NCI-H187 treated with DMSO at 0.1 percent for 48 hours (cell line): ENCODE measurements at regions not wholly inside any gene's neighbourhood (a gene's known extent, or its start where the extent isn't known, plus 50 kb on each side); places are given as distances from the start of the nearest gene placed in this dataset.

Experiments
- DNase-seq: peaks from one replicate; lab custom pipeline; 2025; lab: John Stamatoyannopoulos, UW

DNA sequence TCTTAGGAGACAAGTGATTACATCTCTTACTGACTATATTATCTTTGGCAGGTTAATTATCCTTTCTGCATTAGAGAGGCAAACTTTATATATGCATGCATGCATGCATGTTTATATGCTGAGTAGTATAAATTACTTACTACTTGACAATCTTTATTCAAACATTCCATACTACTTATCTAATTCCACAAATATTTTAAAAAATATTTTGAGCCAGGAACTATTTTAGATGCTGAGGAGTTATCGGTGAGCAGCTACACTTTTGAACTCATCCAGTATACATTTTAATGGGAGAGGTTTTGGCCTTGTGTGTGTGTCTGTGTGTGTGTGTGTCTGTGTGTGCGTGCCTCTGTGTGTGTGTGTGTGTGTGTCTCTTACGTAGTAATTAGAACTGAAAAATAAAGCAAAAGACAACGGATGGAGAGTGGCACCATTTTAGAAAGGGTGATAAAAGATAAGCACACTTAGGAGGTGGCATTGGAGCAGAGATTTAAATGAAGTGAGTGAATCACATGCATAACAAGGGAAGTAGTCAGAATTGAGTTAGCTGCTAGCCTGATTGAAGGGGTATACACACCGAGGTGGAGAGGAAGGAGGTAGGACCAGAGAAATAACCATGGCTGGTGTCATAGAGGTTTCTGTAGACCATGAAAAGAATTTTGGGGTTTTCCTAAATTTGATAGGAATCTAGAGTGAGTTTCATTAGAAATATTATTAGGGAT, 1488.4 kb downstream of the MRPL39 start:
- DNase-seq, result no peak

GRCh38 chr21:24115141-24115540, 1492.1 kb downstream of the MRPL39 start:
- no peak for DNase-seq

- DNase-seq, result no peak
These were observed 1495.3 kb downstream of the MRPL39 start for GRCh38 chr21:24112020-24112419.

DNA sequence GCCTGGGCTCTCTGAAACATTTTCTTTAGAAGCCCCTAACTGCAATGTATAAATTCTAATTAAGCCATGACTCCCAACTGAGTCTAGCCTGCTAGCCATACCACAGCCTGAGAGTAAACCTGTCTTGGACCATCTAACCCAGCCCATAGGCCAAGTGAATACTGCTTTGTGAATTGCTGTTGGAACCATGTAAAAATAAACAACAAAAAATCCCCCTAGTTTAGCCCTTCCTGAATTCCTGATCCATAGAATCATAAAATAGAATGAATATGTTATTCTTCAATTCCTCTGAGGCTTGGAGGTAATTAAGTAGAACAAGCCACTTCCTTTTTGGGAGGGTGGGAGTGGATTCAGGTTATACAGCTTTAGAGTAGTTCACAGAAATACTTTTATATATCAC, 1496.4 kb downstream of the MRPL39 start:
- DNase-seq, result no peak

- no peak for DNase-seq
These were observed 1510.1 kb downstream of the MRPL39 start for GRCh38 chr21:24097181-24097580.

DNA sequence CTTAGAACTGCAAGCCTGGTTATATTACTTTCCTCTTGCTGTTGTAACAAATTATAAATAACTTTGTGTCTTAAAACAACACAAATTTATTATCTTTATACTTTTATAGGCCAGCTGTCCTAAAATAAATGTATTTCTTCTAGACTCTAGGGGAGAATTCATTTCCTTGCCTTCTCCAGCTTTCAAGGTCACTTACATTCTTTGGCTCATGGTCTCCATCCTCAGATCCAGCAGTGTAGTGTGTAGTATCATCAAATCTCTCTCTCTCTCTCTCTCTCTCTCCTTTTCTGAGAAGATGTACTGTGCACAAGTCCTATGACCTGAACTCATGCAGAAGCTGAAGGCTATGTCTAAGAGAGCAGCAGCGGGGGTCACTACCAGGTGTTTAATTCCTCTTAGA, 1510.6 kb downstream of the MRPL39 start:
- DNase-seq, result no peak

GRCh38 chr21:24093032-24093431, 1514.2 kb downstream of the MRPL39 start:
- no peak for DNase-seq

DNA sequence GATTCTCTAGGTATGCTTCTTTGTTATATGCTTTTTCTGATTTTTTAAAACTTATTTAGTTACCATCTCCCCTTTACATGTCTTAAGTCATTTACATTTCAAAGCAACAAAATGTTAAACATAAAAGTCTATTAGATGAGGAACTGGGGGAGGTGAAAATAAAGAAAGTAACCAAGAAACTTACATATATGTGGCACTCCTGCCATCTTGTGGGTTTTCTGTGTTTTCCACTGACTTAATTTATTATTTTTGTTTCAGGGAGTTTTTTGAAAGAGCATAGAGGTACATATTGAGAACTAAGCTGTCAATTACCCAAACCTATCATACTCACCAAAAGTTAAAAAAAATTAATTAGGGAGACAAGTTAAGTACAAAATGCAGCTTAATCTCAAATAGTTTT, 1531.1 kb downstream of the MRPL39 start:
- DNase-seq, result no peak

GRCh38 chr21:24055696-24056095, 1551.6 kb downstream of the MRPL39 start:
- DNase-seq, result no peak

GRCh38 chr21:24050231-24050630, 1557.0 kb downstream of the MRPL39 start:
- no peak for DNase-seq

DNA sequence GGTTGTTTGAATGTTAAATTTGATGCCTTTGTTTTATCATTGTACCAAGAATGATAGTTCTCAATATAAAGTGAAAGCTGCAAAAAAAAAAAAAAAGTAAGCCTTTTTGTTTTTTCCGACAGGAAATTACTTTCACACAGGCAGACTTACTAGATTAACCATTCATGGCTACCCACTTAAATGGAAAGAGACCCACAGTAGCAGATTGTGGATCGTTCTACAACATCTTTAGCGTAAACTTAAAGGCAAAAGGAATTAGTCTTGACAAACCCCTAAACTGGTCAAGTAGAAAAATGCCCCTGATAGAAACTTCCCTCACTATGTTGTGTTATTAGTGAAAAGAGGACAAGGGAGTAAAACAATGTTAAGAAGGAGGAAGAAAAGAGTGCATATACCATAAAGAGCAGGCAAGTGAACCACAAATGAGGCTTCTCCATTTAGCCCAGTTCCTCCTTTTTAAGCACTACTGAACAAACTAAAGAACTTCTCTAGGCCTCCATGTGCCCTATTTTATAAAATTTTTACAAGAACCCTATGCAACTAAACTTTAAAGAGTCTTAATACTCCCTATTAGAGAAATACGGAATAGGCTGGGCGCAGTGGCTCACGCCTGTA, 1560.3 kb downstream of the MRPL39 start:
- no peak for DNase-seq

DNA sequence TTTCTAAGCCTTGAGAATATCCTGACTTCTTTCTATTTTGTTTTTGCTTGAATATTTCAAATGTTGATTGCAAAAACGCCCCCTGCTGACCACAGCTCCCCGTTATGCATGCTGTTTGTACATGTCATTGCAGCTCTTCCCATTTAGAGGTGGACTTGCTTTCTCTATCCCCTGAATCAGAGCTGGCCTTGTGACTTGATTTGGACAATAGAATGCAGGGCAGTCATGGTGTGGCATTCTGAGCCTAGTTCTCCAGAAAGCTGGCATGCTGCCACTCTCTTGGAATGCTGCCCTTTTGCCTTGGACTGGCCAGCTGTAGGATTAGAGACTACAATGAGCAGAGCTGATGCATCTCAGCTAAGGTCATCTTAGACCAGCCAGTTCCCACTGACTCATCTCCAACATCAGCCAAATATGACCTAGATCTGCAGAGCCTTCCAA, 1561.5 kb downstream of the MRPL39 start:
- no peak for DNase-seq

- DNase-seq, result no peak
These were observed 1561.9 kb downstream of the MRPL39 start for GRCh38 chr21:24045373-24045772.

GRCh38 chr21:24042687-24043086, 1564.6 kb downstream of the MRPL39 start:
- no peak for DNase-seq

DNA sequence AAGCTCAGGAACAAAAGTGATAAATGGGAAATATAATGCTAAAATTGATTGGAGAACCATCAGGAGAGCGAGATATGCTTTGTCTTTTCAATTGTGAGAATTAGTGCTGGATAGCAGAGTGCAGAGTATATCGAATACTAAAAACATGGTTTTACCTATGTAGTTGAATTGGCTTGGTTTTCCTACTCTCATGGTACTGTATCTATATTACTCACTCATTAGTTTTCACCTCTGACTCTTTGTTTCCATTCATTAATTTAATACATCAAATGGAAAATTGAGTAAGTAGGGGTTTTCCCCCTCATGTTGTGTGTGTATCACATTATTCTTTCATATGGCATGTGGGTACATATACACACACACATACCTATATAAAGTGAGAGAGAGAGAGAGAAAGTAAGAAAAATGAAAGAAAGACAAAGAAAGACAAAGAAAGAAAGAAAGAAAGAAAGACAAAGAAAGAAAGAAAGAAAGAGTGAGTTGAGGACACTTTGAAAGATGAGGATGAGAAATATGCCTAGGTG, 1574.5 kb downstream of the MRPL39 start:
- DNase-seq, result no peak

GRCh38 chr21:24027396-24027795, 1579.9 kb downstream of the MRPL39 start:
- no peak for DNase-seq

DNA sequence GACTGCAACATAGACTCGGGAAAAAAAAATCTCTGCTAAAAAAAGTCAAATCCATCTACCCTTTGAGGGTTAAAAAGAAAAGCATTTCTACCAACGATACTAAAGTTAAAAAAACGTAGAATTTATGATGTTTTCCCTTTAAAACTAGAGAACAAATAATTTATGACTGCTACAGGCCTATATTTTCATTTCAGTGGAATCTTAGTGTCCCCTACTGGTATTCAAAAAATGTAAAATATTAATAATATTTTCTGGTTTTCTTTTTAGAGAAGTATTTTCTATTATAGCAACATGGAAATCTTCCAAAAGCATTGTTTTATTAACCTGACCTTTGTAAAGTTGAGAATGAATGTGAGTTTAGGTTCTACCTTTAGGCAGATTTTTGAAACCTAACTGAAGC, 1582.2 kb downstream of the MRPL39 start:
- no peak for DNase-seq

DNA sequence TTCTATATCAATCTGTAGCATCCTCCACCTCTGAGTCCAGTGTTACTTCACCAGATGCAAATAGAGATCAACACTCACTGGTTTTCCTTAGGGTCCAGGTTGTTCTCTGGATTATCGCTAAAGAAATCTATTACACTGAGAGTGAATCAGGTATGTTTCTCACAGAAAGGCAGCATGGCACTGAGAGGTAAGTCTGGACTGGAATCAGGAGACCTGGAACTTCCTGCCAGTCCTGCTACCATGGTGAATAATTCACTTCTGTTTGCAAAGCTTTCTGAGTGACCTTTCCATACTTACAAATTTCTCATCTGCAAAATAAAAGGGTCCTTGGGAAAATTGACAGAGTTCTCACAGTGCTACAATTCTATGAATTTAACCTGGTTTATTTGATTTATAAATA, 1583.3 kb downstream of the MRPL39 start:
- no peak for DNase-seq

DNA sequence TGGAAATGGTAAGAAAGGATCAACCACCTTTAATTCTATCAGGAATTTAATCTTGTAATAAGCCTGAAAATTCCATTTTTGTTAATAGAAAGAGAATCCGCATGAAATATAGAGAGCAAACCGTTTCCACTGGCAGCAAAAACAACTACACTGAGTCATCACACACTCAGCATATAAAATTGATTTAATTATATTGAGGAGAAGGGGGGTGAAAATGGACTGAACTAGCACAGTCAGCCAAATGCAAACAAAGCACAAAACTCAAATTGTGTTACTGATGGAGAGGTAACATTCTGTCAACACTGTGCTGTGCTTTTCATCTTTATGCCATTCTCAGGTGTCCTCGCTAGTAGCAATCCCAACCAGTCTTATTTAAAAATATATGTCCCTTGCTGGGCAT, 1583.9 kb downstream of the MRPL39 start:
- DNase-seq, result no peak

DNA sequence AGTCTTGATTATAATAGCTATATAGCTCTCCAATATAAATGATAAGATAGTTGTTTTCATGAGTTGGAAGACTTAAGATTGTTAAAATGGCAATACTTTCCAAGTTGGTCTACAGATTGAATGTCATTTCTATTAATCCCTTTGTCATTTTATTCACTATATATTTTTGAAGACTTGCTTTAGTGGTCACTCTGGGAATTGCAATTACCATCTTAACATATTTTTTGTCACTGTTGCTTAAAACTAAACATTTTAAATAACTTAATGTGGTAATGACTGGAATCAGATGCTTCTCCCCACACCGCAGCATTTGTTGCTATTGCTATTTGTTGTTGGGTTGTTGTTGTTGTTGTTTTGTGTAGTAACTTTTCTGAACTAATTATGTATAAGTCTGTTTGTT, 1592.9 kb downstream of the MRPL39 start:
- no peak for DNase-seq

DNA sequence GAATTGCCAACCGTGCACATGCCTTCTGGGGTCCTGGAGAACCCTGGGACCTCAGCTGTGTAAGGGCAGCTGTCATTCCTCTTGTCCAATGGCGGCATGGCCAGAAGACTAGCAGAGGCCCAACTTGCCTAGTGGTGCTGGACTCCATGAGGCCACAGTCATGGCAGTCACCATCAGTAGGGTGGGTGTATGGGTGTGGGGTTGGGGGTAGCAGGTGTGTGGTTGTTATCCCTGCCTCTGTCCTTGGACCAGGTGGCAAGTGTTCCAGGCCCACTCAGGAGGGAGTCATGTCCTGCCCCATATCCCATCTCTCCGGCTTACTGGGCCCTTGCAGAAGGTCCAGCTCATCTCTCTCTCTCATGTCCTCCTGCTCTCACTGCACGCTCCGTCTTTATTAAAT, 1596.2 kb downstream of the MRPL39 start:
- no peak for DNase-seq

DNA sequence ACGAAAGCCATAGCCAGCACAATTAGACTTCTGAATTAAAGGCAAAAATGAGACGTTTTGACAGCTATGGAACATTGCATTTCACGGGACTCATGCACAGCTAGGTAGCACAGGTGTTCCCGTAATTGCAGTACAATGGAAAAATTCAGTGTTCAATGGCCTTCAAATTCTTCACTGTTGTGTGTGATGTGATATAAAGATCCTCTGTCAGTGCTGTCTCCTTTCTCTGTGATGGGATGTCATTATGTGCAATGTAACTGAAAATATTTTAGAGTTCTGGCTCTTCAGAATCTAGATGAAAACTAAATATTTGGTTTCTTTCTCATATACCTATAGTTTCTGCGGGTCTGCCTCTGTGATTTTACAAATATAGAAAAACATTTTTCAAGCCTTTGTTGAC, 1599.7 kb downstream of the MRPL39 start:
- DNase-seq, result no peak

DNA sequence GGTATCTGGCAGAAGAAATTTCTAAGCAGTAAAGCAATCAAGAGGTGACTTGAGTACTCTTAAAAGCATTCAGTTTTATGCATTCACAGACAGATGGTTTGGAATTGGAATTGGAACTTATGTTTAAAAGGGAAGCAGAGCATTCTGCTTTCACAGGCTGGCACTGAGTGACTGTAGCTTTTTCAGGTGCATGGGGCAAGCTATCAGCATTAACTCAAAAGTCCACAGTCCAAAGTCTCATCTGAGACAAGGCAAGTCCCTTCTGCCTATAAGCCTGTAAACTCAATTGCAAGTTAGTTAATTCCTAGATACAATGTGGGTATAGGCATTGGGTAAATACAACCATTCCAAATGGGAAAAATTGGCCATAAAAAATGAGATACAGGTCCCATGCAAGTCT, 1620.3 kb downstream of the MRPL39 start:
- no peak for DNase-seq

DNA sequence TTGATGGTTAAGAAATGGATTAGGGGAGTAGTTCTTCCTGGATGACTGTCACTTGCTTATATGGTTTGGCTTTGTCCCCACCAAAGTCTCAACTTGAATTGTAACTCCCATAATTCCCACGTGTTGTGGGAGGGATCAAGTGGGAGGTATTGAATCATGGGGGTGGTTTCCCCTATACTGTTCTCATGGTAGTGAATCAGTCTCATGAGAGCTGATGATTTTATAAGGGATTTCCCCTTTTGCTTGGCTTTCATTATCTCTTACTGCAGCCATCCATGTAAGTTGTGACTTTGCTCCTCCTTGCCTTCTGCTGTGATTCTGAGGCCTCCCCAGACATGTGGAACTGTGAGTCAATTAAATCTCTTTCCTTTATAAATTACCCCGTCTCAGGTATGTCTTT, 1621.1 kb downstream of the MRPL39 start:
- no peak for DNase-seq
